ENCODE measurements at regions not wholly inside any gene's neighbourhood (a gene's known extent, or its start where the extent isn't known, plus 50 kb on each side); places are given as distances from the start of the nearest gene placed in this dataset.

DNA sequence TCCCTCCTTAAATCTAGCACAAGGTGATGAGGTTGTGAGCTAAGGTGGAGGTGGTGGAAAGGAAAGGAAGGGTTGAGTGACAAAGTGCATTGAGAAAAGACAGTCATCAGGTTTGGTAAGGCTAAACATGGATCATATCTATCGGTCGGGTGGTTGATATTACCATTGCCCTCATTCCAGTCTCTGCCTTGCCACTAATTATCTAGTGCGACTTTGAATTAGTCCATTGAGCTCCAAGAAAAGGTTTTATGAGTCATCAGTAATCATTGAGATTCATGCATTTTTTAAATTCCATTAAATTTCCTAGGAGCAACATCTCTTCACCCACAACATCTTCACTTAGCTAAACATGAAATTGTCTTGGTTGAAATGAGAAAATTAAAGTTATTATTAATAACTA, 68.9 kb upstream of the FRMD4A start:
- TF ChIP-seq, protein P1, sequence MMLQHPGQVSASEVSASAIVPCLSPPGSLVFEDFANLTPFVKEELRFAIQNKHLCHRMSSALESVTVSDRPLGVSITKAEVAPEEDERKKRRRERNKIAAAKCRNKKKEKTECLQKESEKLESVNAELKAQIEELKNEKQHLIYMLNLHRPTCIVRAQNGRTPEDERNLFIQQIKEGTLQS (IDR thresholded peaks at IDR 0.05), result no peak
- TF ChIP-seq, protein P2, sequence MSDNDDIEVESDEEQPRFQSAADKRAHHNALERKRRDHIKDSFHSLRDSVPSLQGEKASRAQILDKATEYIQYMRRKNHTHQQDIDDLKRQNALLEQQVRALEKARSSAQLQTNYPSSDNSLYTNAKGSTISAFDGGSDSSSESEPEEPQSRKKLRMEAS (IDR thresholded peaks at IDR 0.05), result no peak
- TF ChIP-seq CTCF (IDR thresholded peaks at IDR 0.05; ENCODE audit: low read depth, low read length, missing input control) (no peak), TAF1 (conservative IDR thresholded peaks at IDR 0.05) (no peak), JUND (IDR thresholded peaks at IDR 0.05) (no peak), SP1 (IDR thresholded peaks at IDR 0.05) (no peak), YY1 (IDR thresholded peaks at IDR 0.05) (no peak), ZBTB33 (IDR thresholded peaks at IDR 0.05) (no peak), NR2F2 (IDR thresholded peaks at IDR 0.05) (no peak), RAD21 (IDR thresholded peaks at IDR 0.05) (no peak), FOXA2 (IDR thresholded peaks at IDR 0.05) (no peak), EGR1 (IDR thresholded peaks at IDR 0.05; ENCODE audit: low read depth in 2 of 2) (no peak), FOXA1 (IDR thresholded peaks at IDR 0.05) (no peak)
- TF ChIP-seq, protein P3, sequence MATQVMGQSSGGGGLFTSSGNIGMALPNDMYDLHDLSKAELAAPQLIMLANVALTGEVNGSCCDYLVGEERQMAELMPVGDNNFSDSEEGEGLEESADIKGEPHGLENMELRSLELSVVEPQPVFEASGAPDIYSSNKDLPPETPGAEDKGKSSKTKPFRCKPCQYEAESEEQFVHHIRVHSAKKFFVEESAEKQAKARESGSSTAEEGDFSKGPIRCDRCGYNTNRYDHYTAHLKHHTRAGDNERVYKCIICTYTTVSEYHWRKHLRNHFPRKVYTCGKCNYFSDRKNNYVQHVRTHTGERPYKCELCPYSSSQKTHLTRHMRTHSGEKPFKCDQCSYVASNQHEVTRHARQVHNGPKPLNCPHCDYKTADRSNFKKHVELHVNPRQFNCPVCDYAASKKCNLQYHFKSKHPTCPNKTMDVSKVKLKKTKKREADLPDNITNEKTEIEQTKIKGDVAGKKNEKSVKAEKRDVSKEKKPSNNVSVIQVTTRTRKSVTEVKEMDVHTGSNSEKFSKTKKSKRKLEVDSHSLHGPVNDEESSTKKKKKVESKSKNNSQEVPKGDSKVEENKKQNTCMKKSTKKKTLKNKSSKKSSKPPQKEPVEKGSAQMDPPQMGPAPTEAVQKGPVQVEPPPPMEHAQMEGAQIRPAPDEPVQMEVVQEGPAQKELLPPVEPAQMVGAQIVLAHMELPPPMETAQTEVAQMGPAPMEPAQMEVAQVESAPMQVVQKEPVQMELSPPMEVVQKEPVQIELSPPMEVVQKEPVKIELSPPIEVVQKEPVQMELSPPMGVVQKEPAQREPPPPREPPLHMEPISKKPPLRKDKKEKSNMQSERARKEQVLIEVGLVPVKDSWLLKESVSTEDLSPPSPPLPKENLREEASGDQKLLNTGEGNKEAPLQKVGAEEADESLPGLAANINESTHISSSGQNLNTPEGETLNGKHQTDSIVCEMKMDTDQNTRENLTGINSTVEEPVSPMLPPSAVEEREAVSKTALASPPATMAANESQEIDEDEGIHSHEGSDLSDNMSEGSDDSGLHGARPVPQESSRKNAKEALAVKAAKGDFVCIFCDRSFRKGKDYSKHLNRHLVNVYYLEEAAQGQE (IDR thresholded peaks at IDR 0.05), result no peak
